ENCODE measurements at regions not wholly inside any gene's neighbourhood (a gene's known extent, or its start where the extent isn't known, plus 50 kb on each side); places are given as distances from the start of the nearest gene placed in this dataset.

- H3K4me2 ChIP-seq, result no peak overlapping the region
- no peak overlapping the region for H3K4me3 ChIP-seq
- WGBS (ENCODE audit: missing lambda C conversion rate), result 96% methylated on average over 1 of the region's 1 CpG
- no peak for ATAC-seq
- peaks cover 26% of the 10 kb centered on the region for H3K4me1 ChIP-seq
- DNase-seq (ENCODE audit: low read depth in 1 of 2, low spot score in 1 of 2), result no peak
- no peaks in the 10 kb centered on the region for H3K9me3 ChIP-seq
- ChIA-PET POLR2A (no interaction called here), CTCF (interaction anchor here (0.9 kb wide), 1 partner anchor 24 kb away, joined by 3 read pairs; no protein-coding TSS in a partner anchor)
- FAIRE-seq, result no peak
- H3K27ac ChIP-seq, result peak overlapping the region in 1 of 2 experiments; percentile 48; a peak in 1 of 6 replicates
- TF ChIP-seq CHD4 (IDR thresholded peaks at IDR 0.05; ENCODE audit: borderline replicate concordance) (no peak), FOSL2 (IDR thresholded peaks at IDR 0.05) (no peak), FOSL2 (CRISPR knock-in tag; IDR thresholded peaks at IDR 0.05) (no peak), MAZ (IDR thresholded peaks at IDR 0.05; ENCODE audit: borderline replicate concordance, low read depth, low read length) (no peak)
These were observed 303.8 kb upstream of the DDHD1 start for GRCh38 chr14:53456931-53457330.

DNA sequence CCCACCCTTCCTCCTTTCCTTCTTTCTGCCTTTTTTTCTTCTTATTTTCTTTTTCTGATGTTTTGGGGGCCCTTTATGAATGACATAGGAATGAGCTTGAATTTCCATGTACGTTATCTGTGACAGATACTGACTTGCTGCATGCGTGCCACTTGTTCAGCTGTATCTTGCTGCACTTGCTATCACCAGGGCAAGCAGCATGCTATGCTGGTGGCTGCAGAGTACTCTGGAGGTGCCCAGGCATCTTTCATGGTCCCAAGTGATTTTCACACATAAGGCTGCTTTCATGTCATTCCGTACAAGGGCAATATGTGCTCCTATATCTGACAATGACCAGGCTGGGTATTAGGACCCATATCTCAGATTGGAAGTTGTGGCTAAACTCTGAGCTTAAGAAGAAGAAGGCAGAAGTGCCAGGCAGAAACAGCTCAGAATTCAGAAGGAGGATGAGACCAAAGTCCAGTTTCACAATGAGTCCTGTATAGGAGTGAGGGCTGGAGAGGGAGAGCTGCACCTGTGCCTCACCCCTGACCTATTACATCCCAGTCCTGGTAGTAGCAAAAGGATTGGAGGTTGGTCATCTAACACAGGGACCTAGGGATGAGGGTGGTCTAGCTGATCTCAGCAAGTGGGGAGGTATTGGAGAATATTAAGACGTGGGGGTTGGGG is 299.0 kb upstream of the DDHD1 start:
- ChIA-PET POLR2A (no interaction called here), CTCF (interaction anchor here (1.2 to 1.8 kb wide), 2 partner anchors 10 to 21 kb away, joined by 3 to 5 read pairs; no protein-coding TSS in a partner anchor)
- Histone ChIP-seq H3K27ac (peak overlapping the region in 1 of 2 experiments; percentile 1; a peak in 1 of 6 replicates), H3K4me3 (no peak overlapping the region), H3K4me1 (peaks cover 14% of the 10 kb centered on the region), H3K4me2 (no peak overlapping the region), H3K9me3 (no peaks in the 10 kb centered on the region)
- no peak for DNase-seq (ENCODE audit: low read depth in 1 of 2, low spot score in 1 of 2)
- TF ChIP-seq CEBPB (IDR thresholded peaks at IDR 0.05), result no peak
- TF ChIP-seq FOSL2 (IDR thresholded peaks at IDR 0.05), result no peak
- TF ChIP-seq FOSL2 (CRISPR knock-in tag; IDR thresholded peaks at IDR 0.05), result no peak
- TF ChIP-seq CHD4 (IDR thresholded peaks at IDR 0.05; ENCODE audit: borderline replicate concordance), result no peak
- TF ChIP-seq PHF8 (IDR thresholded peaks at IDR 0.05; ENCODE audit: borderline replicate concordance, low read depth), result no peak
- TF ChIP-seq GATA3 (IDR thresholded peaks at IDR 0.05; ENCODE audit: borderline replicate concordance), result no peak
- no peak for TF ChIP-seq ZC3H11A (IDR thresholded peaks at IDR 0.05)
- TF ChIP-seq NR3C1 (IDR thresholded peaks at IDR 0.05), result no peak
- TF ChIP-seq CBX2 (IDR thresholded peaks at IDR 0.05; ENCODE audit: borderline replicate concordance, low read depth), result no peak
- TF ChIP-seq EP300 (IDR thresholded peaks at IDR 0.05), result no peak
- TF ChIP-seq, protein P1, sequence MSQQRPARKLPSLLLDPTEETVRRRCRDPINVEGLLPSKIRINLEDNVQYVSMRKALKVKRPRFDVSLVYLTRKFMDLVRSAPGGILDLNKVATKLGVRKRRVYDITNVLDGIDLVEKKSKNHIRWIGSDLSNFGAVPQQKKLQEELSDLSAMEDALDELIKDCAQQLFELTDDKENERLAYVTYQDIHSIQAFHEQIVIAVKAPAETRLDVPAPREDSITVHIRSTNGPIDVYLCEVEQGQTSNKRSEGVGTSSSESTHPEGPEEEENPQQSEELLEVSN (IDR thresholded peaks at IDR 0.05; ENCODE audit: borderline replicate concordance, low read depth), result no peak
- TF ChIP-seq JUN (IDR thresholded peaks at IDR 0.05), result no peak
- no peak for TF ChIP-seq MAFK (IDR thresholded peaks at IDR 0.05; ENCODE audit: partially characterized antibody)
- TF ChIP-seq KDM5A (IDR thresholded peaks at IDR 0.05), result no peak
- 82% methylated on average over 4 of the region's 4 CpGs for WGBS (ENCODE audit: missing lambda C conversion rate)
- ATAC-seq, result no peak
- no peak for FAIRE-seq

GRCh38 chr14:53450871-53451270 is 297.7 kb upstream of the DDHD1 start:
- H3K27ac ChIP-seq, result peak overlapping the region in 1 of 2 experiments; percentile 11; a peak in 1 of 6 replicates
- no peak for TF ChIP-seq JUN (IDR thresholded peaks at IDR 0.05)
- TF ChIP-seq EP300 (IDR thresholded peaks at IDR 0.05), result no peak
- TF ChIP-seq KDM5A (IDR thresholded peaks at IDR 0.05), result no peak
- TF ChIP-seq FOXS1 (CRISPR knock-in tag; IDR thresholded peaks at IDR 0.05), result no peak
- no peak for TF ChIP-seq ELK1 (IDR thresholded peaks at IDR 0.05; ENCODE audit: low read depth, low read length)
- TF ChIP-seq POLR2A (IDR thresholded peaks at IDR 0.05; ENCODE audit: low read length), result no peak
- TF ChIP-seq RFX5 (IDR thresholded peaks at IDR 0.05), result no peak
- TF ChIP-seq CBX2 (IDR thresholded peaks at IDR 0.05; ENCODE audit: borderline replicate concordance, low read depth), result no peak
- TF ChIP-seq HEYL (CRISPR knock-in tag; IDR thresholded peaks at IDR 0.05), result no peak
- peaks cover 14% of the 10 kb centered on the region for H3K4me1 ChIP-seq
- no peaks in the 10 kb centered on the region for H3K9me3 ChIP-seq
- 8% methylated on average over 3 of the region's 3 CpGs for WGBS (ENCODE audit: missing lambda C conversion rate)
- ChIA-PET POLR2A (no interaction called here), CTCF (interaction anchor here (0.7 kb wide), 1 partner anchor 11 kb away, joined by 3 read pairs; no protein-coding TSS in a partner anchor)
- H3K4me3 ChIP-seq, result no peak overlapping the region
- DNase-seq (ENCODE audit: low read depth in 1 of 2, low spot score in 1 of 2), result peak in 1 of 2 experiments; percentile 43
- FAIRE-seq, result no peak
- ATAC-seq, result peak in 1 of 2 experiments; percentile 47; a peak in 1 of 6 replicates
- peak overlapping the region; percentile 50 for H3K4me2 ChIP-seq

Measured in A549 (cell line).